HG02970 (cell line): ENCODE measurements at regions not wholly inside any gene's neighbourhood (a gene's known extent, or its start where the extent isn't known, plus 50 kb on each side); places are given as distances from the start of the nearest gene placed in this dataset.
A peak's percentile ranks its signal among the peaks of the same experiment; 100 is the strongest.
"Not testable (repeated sequence)": the region's sequence is repeated elsewhere in the genome, so short reads cannot be mapped to it uniquely, and the experiment has no call there.

Experiments used
- ATAC-seq: cut with Tn5 transposase; IDR thresholded peaks from one replicate; pipeline ENCODE4 v1.9.1; 2021; ENCODE audit warnings: mild to moderate bottlenecking, moderate library complexity, moderate number of reproducible peaks; ENCODE audit not compliant: unreplicated experiment, low FRiP score

DNA sequence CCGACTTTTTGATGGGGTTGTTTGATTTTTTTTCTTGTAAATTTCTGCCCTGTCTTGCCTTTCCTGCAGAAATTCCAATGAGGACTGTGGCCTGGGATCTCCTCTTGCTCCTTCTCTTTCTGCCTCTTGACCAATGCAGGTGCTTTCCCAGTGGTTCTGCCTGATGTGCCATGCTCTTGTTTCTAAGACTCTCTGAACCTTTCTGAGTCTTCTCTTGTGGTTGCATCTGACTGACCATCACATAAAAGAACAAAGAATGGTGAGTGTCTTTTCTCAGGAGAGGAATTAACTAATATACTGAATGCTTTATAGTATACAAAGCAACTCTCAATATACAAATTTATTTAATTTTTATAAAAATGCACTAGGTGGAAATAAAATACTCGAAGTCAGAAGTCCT lies 424.6 kb downstream of the TRIB2 start:
- no peak for ATAC-seq

GRCh38 chr2:13143451-13143850 lies 426.7 kb downstream of the TRIB2 start:
- ATAC-seq, result no peak

- ATAC-seq, result no peak
Measured at GRCh38 chr2:13156916-13157315, 440.2 kb downstream of the TRIB2 start.

DNA sequence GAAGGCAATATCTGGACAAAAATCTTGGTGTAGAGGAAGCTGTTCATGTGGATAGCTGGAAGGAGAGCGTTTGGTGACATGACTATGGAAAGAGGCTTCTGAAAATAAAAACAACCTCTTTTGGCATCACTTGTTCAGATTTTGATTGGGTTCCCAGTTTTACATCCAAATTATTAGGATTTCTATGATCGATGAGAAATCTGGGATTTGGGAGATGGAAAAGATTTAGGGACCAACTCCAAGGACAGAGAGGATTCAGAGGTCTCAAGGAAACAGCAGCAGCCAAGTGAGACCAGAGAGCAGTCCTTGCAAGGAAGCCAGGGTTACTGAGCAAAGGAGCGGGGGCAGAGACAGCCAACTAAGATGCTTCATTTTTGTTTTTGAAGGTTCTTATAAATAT lies 441.7 kb downstream of the TRIB2 start:
- ATAC-seq, result no peak

DNA sequence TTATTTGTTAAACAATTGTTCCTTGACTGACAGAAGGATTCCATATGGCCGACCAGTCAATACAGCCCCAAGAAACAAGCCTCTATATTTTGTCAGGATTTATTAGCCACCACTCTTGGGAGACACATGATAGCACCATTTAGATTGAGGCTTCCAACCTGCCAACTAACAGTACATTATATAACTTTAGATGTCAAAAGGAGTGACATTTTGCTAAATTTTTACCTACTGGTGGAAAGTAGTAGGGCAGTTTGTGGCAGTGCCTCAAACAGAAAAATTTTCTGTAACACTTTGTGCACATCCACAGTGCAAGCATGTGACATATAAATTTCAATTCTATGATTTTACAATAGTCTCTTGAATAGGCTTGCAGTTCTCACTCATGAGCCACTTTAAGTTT lies 464.0 kb downstream of the TRIB2 start:
- no peak for ATAC-seq

DNA sequence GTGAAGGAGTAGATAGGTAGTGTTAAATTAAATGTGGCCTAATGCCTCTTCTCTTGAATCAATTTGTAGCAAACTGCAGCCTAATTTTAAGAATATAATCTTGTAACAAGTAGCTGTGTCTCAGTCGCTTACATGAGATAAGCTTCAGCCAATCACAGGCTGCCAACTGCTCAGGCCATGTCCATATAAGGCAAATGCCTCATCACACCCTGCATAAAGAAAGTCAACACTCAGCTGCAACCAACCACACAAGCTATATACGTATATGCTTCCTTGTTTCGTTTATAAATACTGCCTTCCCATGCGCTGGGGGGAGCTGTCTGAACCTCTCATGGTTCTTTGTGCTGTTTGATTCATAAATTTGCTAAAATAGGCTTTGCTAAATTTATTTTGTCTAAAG lies 476.3 kb downstream of the TRIB2 start:
- ATAC-seq, result peak; percentile 63

DNA sequence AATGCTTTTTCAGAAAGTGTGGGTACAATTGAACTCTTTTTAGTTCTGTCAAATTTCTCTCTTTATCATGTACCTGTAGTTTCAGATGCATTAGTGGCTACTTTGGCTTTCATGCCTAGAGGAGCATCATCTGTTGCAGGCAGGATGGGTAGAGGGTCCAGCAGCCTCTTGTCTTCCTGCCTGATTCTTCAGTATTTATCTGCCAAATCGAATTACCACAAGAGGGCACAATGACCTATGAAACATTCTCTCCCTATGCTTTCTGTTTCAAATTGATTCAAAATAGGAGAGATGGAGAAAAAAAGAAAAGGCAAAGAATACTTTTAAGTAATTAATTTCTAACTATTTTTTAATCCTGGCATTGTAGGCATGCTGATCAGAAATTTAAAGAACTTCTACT lies 477.2 kb downstream of the TRIB2 start:
- no peak for ATAC-seq

GRCh38 chr2:13195270-13195669 lies 478.5 kb downstream of the TRIB2 start:
- ATAC-seq, result no peak

- ATAC-seq, result no peak
Measured at GRCh38 chr2:13197248-13197647, 480.5 kb downstream of the TRIB2 start.

GRCh38 chr2:13201924-13202323 lies 485.2 kb downstream of the TRIB2 start:
- ATAC-seq, result no peak

DNA sequence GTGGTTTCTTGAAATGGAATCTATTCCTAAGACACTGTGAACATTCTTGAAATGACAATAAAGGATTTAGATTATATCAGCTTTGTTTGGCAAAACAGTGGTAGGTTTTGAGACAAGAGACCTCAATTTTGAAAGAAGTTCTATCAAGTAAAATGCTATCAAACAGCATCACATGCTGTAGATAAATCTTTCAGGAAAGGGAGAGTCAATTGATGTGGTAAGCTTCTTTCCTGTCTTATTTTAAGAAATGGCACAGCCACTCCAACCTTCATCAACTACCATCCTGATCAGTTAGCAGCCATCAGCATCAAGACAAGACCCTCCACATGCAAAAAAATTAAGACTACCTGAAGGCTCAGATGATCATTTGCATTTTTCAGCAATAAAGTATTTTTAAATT lies 495.4 kb downstream of the TRIB2 start:
- ATAC-seq, result no peak

DNA sequence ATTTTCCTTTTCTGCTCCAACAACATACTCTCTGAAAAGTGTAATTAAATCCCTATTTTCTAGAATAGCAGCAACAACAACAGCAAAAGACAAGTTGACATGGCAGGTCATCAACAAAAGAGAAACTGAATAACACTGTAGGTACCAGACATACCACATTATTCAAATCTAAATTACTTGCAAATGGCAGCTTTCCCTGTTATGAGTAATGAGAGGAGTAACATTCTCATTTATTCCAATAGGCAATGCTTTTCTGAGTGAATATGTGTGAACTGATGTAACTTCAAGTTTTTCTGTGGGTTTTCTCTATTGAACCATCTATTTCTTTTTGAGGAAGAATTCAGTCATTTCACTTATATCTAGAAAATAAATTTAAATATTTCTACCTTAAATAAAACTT lies 501.5 kb downstream of the TRIB2 start:
- ATAC-seq, result no peak

DNA sequence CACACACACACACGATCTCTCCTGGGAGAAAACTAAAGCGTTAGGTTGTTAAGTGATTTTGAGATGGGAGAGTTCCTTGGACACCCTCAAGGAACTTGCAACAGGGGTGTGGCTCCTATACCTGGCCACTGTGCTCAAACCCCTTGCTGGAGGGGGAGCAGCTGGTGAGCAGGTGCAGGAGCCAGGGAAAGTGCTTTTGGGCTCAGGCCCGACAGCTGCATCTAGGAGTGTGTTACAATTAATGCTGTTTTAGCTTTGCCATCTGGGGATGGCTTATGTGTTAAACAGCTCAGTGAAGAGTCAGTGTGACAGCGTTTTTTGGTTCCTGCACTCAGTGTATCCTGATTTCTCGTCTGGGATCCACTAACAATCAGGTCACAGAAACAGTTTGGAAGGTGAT lies 510.8 kb downstream of the TRIB2 start:
- no peak for ATAC-seq

DNA sequence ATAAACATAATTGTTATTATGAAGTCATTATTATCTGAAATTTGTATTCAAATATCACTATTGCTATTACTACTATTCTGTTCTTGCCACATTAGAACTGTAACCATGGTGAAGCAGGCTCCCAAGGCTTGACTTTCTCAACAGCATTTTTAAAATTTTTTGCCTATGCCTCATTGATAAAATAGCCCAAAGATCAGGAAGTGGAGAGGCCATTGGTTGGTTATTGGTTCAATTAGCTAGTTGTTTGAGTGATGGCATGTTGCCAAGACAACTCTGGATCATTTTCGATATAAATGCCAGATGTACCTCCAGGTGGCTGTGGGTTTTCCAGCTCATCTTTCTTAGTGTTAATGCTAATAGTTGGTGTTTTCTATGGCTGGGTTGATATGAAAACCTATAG lies 513.5 kb downstream of the TRIB2 start:
- no peak for ATAC-seq

DNA sequence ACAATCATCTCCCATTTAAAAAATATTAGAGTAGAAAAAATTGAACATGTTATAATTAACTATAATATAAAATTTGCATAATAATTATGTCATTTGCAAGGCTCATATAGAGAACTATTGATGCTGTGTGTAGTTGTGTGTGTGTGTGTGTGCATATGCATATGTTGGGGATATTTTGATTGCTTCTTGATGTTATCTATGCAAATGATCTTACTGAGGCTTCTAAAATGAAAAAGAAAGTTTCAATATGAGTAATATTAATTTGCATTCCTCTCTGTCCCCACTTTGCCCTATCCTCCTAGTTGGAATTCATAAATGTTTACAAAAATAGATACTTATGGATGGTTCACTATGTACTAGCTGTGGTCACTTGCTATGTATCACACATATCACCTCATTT lies 523.3 kb downstream of the TRIB2 start:
- ATAC-seq, result no peak

DNA sequence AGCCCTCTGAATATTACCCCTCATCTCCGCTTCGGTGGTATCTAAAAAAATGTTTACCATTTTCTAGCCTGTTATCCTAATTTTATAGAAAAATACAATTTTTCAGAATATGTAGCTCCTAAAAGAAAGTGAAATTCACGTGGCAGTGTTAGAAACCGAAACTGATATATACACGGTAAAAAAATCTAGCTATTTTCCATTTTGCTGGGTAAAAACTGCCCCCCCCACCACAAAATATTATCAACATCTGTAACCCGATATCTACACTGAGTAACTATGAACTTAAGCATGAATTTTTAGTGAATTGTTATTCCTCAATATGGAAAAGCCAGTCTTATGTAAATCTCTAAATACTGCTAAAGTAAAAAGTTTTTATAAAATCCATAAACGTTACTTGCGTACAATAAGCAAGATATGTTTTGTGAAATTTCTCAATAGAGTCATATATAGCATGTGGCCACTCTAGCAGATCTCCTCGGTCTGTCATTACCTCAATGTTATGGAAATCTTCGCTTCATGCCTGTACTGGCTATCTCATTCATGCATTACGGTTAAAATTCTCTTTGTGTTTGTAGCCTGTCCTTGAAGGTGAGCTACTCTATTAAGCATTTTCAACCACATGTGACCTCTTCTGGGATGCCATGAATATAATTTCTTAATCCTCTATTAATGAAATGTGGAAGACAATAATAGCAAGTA lies 524.2 kb downstream of the TRIB2 start:
- no peak for ATAC-seq

- no peak for ATAC-seq
Measured at GRCh38 chr2:13252615-13253014, 535.9 kb downstream of the TRIB2 start.

GRCh38 chr2:13255485-13255884 lies 538.7 kb downstream of the TRIB2 start:
- no peak for ATAC-seq

DNA sequence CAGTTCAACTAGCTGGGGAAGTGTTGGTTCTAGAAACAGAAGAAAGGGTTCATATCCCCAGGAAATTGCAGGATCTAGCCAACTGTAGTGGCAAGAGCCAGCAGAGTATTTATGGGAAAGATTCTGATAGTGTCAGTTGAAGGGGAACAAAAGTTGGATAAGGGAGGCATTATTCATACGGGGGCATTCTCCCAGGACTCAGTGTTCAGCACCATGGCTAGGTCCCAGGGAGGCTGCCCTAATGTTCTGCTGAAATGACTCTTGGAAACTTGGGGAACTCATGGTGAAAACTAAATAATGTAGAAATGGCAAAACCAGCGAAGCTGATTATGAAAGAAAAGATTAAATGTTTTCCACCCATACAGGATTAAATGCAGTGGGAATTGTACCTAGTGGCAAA lies 543.7 kb downstream of the TRIB2 start:
- no peak for ATAC-seq

DNA sequence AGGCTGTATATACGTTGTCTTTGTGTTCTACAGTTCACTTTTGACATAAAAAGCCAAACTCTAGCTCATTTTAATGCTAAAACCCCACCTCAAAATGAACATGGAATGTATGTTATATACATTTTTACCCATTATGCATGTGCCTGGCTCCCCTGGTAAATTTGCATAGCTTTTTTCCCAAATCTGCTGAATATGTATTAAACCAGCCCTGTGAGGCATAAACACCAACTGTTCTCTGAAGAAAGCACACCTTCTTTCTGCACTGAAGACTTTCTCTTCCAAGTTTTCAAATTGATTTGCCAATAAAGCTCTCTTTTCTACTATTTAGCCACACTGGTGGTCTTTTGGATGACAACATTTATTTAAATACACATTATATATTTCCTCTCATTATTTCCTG lies 549.4 kb downstream of the TRIB2 start:
- no peak for ATAC-seq

- no peak for ATAC-seq
Measured at GRCh38 chr2:13284688-13285087, 568.0 kb downstream of the TRIB2 start.

DNA sequence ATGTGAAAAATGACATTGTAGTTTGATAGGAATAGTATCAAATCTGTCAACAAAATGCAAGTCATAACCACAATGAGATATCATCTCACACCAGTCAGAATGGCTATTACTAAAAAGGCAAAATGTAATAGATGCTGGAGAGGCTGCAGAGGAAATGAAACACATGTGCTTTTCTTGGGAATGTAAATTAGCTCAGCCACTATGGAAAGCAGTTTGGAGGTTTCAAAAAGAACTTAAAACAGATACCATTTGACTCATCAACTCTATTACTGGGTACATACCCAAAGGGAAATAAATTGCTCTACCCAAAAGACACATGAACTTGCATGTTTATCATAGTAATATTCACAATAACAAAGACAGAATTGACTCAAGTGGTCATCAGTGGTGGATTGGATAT lies 572.6 kb downstream of the TRIB2 start:
- no peak for ATAC-seq

DNA sequence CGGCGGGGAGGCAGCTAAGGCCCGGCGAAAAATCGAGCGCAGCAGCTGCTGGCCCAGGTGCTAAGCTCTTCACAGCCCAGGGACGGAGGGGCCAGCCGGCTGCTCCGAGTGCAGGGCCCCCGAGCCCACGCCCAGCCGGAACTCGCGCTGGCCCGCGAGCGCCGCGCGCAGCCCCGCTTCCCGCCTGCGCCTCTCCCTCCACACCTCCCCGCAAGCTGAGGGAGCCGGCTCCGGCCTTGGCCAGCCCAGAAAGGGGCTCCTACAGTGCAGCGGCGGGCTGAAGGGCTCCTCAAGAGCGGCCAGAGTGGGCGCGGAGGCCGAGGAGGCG lies 591.7 kb downstream of the TRIB2 start:
- not testable (repeated sequence) for ATAC-seq
